ENCODE measurements at regions not wholly inside any gene's neighbourhood (a gene's known extent, or its start where the extent isn't known, plus 50 kb on each side); places are given as distances from the start of the nearest gene placed in this dataset.
"Not testable (repeated sequence)": the region's sequence is repeated elsewhere in the genome, so short reads cannot be mapped to it uniquely, and the experiment has no call there.

- not testable (repeated sequence) for TF ChIP-seq CTCF, POLR2AphosphoS5 (IDR thresholded peaks at IDR 0.05)
Measured at GRCh38 chr14:104482017-104482416, 97.5 kb upstream of the C14orf180 start.
